ENCODE measurements at regions not wholly inside any gene's neighbourhood (a gene's known extent, or its start where the extent isn't known, plus 50 kb on each side); places are given as distances from the start of the nearest gene placed in this dataset.

DNA sequence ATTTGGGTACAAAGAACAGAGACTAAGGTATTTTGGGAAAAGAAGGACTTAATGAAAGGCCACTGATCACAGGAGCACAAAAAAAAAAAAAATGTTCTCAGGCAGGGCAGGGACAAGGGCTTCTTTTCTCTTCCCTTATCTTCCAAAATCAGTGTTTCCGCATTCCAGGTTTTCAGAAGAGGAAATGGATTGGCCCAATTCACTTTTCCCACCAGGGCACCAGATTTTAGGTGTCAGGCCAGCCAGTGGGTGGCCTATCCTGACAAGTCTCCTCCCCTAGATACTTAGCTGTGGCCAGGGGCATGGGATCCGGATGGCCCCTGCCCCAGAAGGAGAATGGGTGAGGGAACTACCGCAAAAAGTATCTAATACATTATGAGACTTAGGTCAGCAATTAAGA, 88.9 kb upstream of the WAC start (continued):
- TF ChIP-seq, protein P1, sequence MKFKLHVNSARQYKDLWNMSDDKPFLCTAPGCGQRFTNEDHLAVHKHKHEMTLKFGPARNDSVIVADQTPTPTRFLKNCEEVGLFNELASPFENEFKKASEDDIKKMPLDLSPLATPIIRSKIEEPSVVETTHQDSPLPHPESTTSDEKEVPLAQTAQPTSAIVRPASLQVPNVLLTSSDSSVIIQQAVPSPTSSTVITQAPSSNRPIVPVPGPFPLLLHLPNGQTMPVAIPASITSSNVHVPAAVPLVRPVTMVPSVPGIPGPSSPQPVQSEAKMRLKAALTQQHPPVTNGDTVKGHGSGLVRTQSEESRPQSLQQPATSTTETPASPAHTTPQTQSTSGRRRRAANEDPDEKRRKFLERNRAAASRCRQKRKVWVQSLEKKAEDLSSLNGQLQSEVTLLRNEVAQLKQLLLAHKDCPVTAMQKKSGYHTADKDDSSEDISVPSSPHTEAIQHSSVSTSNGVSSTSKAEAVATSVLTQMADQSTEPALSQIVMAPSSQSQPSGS (IDR thresholded peaks at IDR 0.05; ENCODE audit: low read length): no peak
- TF ChIP-seq KDM4A (IDR thresholded peaks at IDR 0.05; ENCODE audit: low read depth, low read length, severe bottlenecking) (no peak), EZH2 (IDR thresholded peaks at IDR 0.05; ENCODE audit: low read depth, low read length, severe bottlenecking) (no peak), MAFK (IDR thresholded peaks at IDR 0.05; ENCODE audit: low read depth, low read length) (no peak)
- TF ChIP-seq, protein P2, sequence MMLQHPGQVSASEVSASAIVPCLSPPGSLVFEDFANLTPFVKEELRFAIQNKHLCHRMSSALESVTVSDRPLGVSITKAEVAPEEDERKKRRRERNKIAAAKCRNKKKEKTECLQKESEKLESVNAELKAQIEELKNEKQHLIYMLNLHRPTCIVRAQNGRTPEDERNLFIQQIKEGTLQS (IDR thresholded peaks at IDR 0.05; ENCODE audit: insufficient read depth, low read depth, low read length): no peak

Measured in H1 (cell line).